Astrocyte (in vitro differentiated cells and primary cell): ENCODE measurements at regions not wholly inside any gene's neighbourhood (a gene's known extent, or its start where the extent isn't known, plus 50 kb on each side); places are given as distances from the start of the nearest gene placed in this dataset.
A peak's percentile ranks its signal among the peaks of the same experiment; 100 is the strongest.

ENCODE experiments used
- DNase-seq: peaks from one replicate; pipeline ENCODE4 v3.0.0-alpha.2; 2010; ENCODE audit warnings: low read depth
- FAIRE-seq: peaks from 2 replicates; lab custom pipeline; 2011; peaks lifted over from hg19 to GRCh38; lab: Jason Lieb, UNC
- H2AFZ ChIP-seq: 2 replicates; pipeline ENCODE4 v1.6.0; 2012; ENCODE audit warnings: low read depth, low read length, inconsistent platforms
- H3K27ac ChIP-seq: 2 replicates; pipeline ENCODE4 v1.5.1; 2011; ENCODE audit warnings: low read depth, low read length, inconsistent platforms
- H3K27me3 ChIP-seq: 2 replicates; pipeline ENCODE4 v1.6.0; 2011; ENCODE audit warnings: low read length, inconsistent platforms; ENCODE audit not compliant: insufficient read depth
- H3K36me3 ChIP-seq: 2 replicates; pipeline ENCODE4 v1.5.1; 2011; ENCODE audit warnings: low read length, inconsistent platforms; ENCODE audit not compliant: insufficient read depth
- H3K4me1 ChIP-seq: 2 replicates; pipeline ENCODE4 v1.5.1; 2011; ENCODE audit warnings: low read length, inconsistent platforms; ENCODE audit not compliant: insufficient read depth
- H3K4me2 ChIP-seq: 2 replicates; pipeline ENCODE4 v1.6.0; 2012; ENCODE audit warnings: low read length, inconsistent platforms
- H3K4me3 ChIP-seq: 2 replicates; pipeline ENCODE4 v1.5.1; 2011; ENCODE audit warnings: low read depth, mild to moderate bottlenecking, low read length, inconsistent platforms; ENCODE audit not compliant: insufficient read depth
- H3K79me2 ChIP-seq: 2 replicates; pipeline ENCODE4 v1.6.0; 2012; ENCODE audit warnings: mild to moderate bottlenecking, low read length, inconsistent platforms; ENCODE audit not compliant: insufficient read depth
- H3K9ac ChIP-seq: 2 replicates; pipeline ENCODE4 v1.6.0; 2012; ENCODE audit warnings: mild to moderate bottlenecking, low read length, inconsistent platforms
- H3K9me3 ChIP-seq: 2 replicates; pipeline ENCODE4 v1.5.1; 2012; ENCODE audit warnings: low read depth, mild to moderate bottlenecking, low read length, inconsistent platforms; ENCODE audit not compliant: insufficient read depth
- H4K20me1 ChIP-seq: 2 replicates; pipeline ENCODE4 v1.6.0; 2012; ENCODE audit warnings: low read length, inconsistent platforms; ENCODE audit not compliant: insufficient read depth
- H3K27ac Mint-ChIP-seq: one replicate; pipeline ENCODE4 v1.8.0; 2021; ENCODE audit warnings: mild to moderate bottlenecking, mixed read lengths; ENCODE audit not compliant: unreplicated experiment
- H3K27me3 Mint-ChIP-seq: one replicate; pipeline ENCODE4 v1.8.0; 2021; ENCODE audit warnings: low read depth, mixed read lengths; ENCODE audit not compliant: unreplicated experiment
- H3K36me3 Mint-ChIP-seq: one replicate; pipeline ENCODE4 v1.8.0; 2021; ENCODE audit warnings: low read depth, mixed read lengths; ENCODE audit not compliant: unreplicated experiment
- H3K4me1 Mint-ChIP-seq: one replicate; pipeline ENCODE4 v1.8.0; 2021; ENCODE audit warnings: low read depth, mixed read lengths; ENCODE audit not compliant: unreplicated experiment
- H3K4me3 Mint-ChIP-seq: one replicate; pipeline ENCODE4 v1.8.0; 2021; ENCODE audit warnings: mild to moderate bottlenecking, moderate library complexity, mixed read lengths; ENCODE audit not compliant: unreplicated experiment
- H3K9me3 Mint-ChIP-seq: one replicate; pipeline ENCODE4 v1.8.0; 2021; ENCODE audit warnings: mild to moderate bottlenecking, mixed read lengths; ENCODE audit not compliant: unreplicated experiment
- CTCF ChIP-seq: IDR thresholded peaks from 2 replicates; pipeline ENCODE4 v1.5.1; 2011; ENCODE audit warnings: low read depth, mild to moderate bottlenecking, inconsistent platforms, low read length, moderate library complexity; ENCODE audit not compliant: insufficient read depth
- EZH2 ChIP-seq: IDR thresholded peaks from 2 replicates; pipeline ENCODE4 v1.6.1; 2012; ENCODE audit warnings: mild to moderate bottlenecking, low read length, inconsistent platforms; ENCODE audit not compliant: insufficient read depth

- no peak overlapping the region for H3K4me2 ChIP-seq
- FAIRE-seq, result no peak
Observed at GRCh38 chr2:167750675-167751074, 496.7 kb downstream of the STK39 start.

GRCh38 chr2:167749660-167750059 is 497.7 kb downstream of the STK39 start:
- Histone ChIP-seq H3K9ac (no peak overlapping the region), H3K27ac (no peak overlapping the region), H2AFZ (no peak overlapping the region), H3K27me3 (no peaks in the 10 kb centered on the region), H3K4me3 (no peak overlapping the region), H3K36me3 (no peaks in the 10 kb centered on the region), H4K20me1 (no peaks in the 10 kb centered on the region), H3K79me2 (no peaks in the 10 kb centered on the region), H3K9me3 (no peaks in the 10 kb centered on the region), H3K4me1 (no peaks in the 10 kb centered on the region), H3K4me2 (no peak overlapping the region)
- TF ChIP-seq CTCF (no peak), EZH2 (no peak)
- peak; percentile 12 for DNase-seq
- Mint-ChIP-seq H3K4me1 (peaks cover 2% of the 10 kb centered on the region), H3K36me3 (no peaks in the 10 kb centered on the region), H3K4me3 (no peak overlapping the region), H3K27ac (no peak overlapping the region), H3K9me3 (no peaks in the 10 kb centered on the region), H3K27me3 (no peaks in the 10 kb centered on the region)
- FAIRE-seq, result no peak

More at GRCh38 chr2:167750675-167751074, 496.7 kb downstream of the STK39 start:
- no peak overlapping the region for H2AFZ ChIP-seq
- H3K27me3 Mint-ChIP-seq, result no peaks in the 10 kb centered on the region
- no peak overlapping the region for H3K27ac Mint-ChIP-seq
- DNase-seq, result no peak
- H3K9me3 Mint-ChIP-seq, result no peaks in the 10 kb centered on the region
- TF ChIP-seq CTCF (no peak), EZH2 (no peak)
- no peaks in the 10 kb centered on the region for H3K27me3 ChIP-seq
- no peaks in the 10 kb centered on the region for H3K36me3 ChIP-seq
- H3K4me3 ChIP-seq, result no peak overlapping the region
- H3K36me3 Mint-ChIP-seq, result no peaks in the 10 kb centered on the region
- H3K9me3 ChIP-seq, result no peaks in the 10 kb centered on the region
- H3K9ac ChIP-seq, result no peak overlapping the region
- H3K79me2 ChIP-seq, result no peaks in the 10 kb centered on the region
- peaks cover 2% of the 10 kb centered on the region for H3K4me1 Mint-ChIP-seq
- H3K27ac ChIP-seq, result no peak overlapping the region
- H3K4me1 ChIP-seq, result no peaks in the 10 kb centered on the region
- H3K4me3 Mint-ChIP-seq, result no peak overlapping the region
- no peaks in the 10 kb centered on the region for H4K20me1 ChIP-seq

- TF ChIP-seq CTCF (no peak), EZH2 (no peak)
Observed at GRCh38 chr2:167749016-167749415, 498.4 kb downstream of the STK39 start.

More at GRCh38 chr2:167749016-167749415, 498.4 kb downstream of the STK39 start:
- Histone ChIP-seq H2AFZ (no peak overlapping the region), H3K27me3 (no peaks in the 10 kb centered on the region), H3K4me3 (no peak overlapping the region), H3K27ac (no peak overlapping the region), H3K36me3 (no peaks in the 10 kb centered on the region), H3K9me3 (no peaks in the 10 kb centered on the region), H3K4me2 (no peak overlapping the region), H3K9ac (no peak overlapping the region), H4K20me1 (no peaks in the 10 kb centered on the region), H3K4me1 (no peaks in the 10 kb centered on the region), H3K79me2 (no peaks in the 10 kb centered on the region)
- Mint-ChIP-seq H3K27ac (no peak overlapping the region), H3K36me3 (no peaks in the 10 kb centered on the region), H3K9me3 (no peaks in the 10 kb centered on the region), H3K27me3 (no peaks in the 10 kb centered on the region), H3K4me1 (peaks cover 2% of the 10 kb centered on the region), H3K4me3 (no peak overlapping the region)
- DNase-seq (peak; percentile 63), FAIRE-seq (no peak)
